GM10248 (cell line): ENCODE measurements at regions not wholly inside any gene's neighbourhood (a gene's known extent, or its start where the extent isn't known, plus 50 kb on each side); places are given as distances from the start of the nearest gene placed in this dataset.

Source experiments
- CTCF ChIA-PET: fragments of 300-600 bp; sonication (Branson Sonifier 250); formaldehyde crosslinking; extraction: SDS; loops from one replicate; lab custom pipeline; 2021; ENCODE audit warnings: antibody characterized with exemption; lab: Yijun Ruan, JAX
- POLR2A ChIA-PET: fragments of 350-650 bp; sonication (Branson Sonifier 250); formaldehyde crosslinking; extraction: SDS; loops from one replicate; lab custom pipeline; 2020; ENCODE audit warnings: antibody characterized with exemption; lab: Yijun Ruan, JAX
- DNase-seq: peaks from one replicate; pipeline ENCODE4 v3.0.0; 2012; ENCODE audit errors: extremely low spot score
- CTCF ChIP-seq: IDR thresholded peaks from 2 replicates; pipeline ENCODE4 v1.5.1; 2012; ENCODE audit warnings: mild to moderate bottlenecking, low read depth; ENCODE audit errors: extremely low read depth, missing control alignments, control extremely low read depth

- CTCF ChIA-PET: no interaction called here
- no peak for DNase-seq
- no peak for TF ChIP-seq CTCF
- POLR2A ChIA-PET: no interaction called here
Observed at GRCh38 chr5:21070858-21071257, 1082.9 kb upstream of the CDH18 start.

- TF ChIP-seq CTCF: no peak
- ChIA-PET POLR2A (no interaction called here), CTCF (no interaction called here)
- no peak for DNase-seq
Observed at GRCh38 chr5:21067724-21068123, 1079.7 kb upstream of the CDH18 start.

- ChIA-PET POLR2A (no interaction called here), CTCF (no interaction called here)
- no peak for DNase-seq
- TF ChIP-seq CTCF: no peak
Observed at GRCh38 chr5:21063146-21063545, 1075.1 kb upstream of the CDH18 start.

- ChIA-PET CTCF (interaction anchor here (1.4 kb wide), 1 partner anchor 15 kb away, joined by 3 read pairs; no protein-coding TSS in a partner anchor), POLR2A (no interaction called here)
- DNase-seq: no peak
- TF ChIP-seq CTCF: no peak
Observed at GRCh38 chr5:21058289-21058688, 1070.3 kb upstream of the CDH18 start.

GRCh38 chr5:21051945-21052344 is 1063.9 kb upstream of the CDH18 start:
- no peak for DNase-seq
- TF ChIP-seq CTCF: no peak
- CTCF ChIA-PET: no interaction called here
- POLR2A ChIA-PET: no interaction called here

- CTCF ChIA-PET: no interaction called here
- no peak for DNase-seq
- TF ChIP-seq CTCF: no peak
- POLR2A ChIA-PET: no interaction called here
Observed at GRCh38 chr5:21049901-21050300, 1061.9 kb upstream of the CDH18 start.

- CTCF ChIA-PET: no interaction called here
- POLR2A ChIA-PET: no interaction called here
- no peak for TF ChIP-seq CTCF
- DNase-seq: no peak
Observed at GRCh38 chr5:21030981-21031380, 1043.0 kb upstream of the CDH18 start.
